ENCODE measurements at regions not wholly inside any gene's neighbourhood (a gene's known extent, or its start where the extent isn't known, plus 50 kb on each side); places are given as distances from the start of the nearest gene placed in this dataset.

DNA sequence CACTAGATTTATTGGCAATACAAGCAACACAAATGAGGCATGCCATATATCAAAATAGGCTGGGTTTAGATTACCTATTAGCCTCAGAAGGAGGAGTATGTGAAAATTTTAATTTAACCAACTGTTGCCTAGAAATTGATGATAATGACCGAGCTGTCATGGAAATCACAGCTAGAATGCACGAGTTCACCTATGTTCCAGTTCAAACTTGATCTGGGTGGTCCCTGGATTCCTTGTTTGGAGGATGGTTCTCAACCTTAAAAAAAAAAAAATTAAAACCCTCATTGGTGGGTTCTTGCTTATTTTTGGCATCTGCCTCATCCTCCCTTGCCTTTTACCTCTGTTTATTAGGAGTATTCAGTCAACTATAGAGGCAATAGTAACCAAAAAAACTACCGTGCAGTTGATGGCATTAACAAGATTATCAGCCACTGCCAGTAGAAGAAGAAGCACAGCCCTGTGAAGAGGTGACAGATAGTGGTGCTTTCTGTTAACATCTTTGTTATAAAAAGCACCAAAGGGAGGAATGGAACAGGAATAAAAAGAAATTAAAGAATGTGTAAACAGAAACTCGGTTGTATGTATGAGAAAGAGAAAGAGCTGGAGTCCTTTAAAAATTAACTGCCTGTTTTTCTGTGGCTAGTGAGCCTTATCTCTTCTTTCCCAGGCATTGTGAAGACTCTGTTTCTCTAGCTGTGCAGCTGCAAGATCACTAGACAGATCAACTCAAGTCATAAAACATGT lies 106.4 kb downstream of the ZNF429 start (continued):
- peak; percentile 63; the same call in 1 of the 2 replicates for TF ChIP-seq NFRKB (IDR thresholded peaks at IDR 0.05; ENCODE audit: low read depth)
- no peak for TF ChIP-seq ZNF436 (CRISPR knock-in tag; IDR thresholded peaks at IDR 0.05)
- no peak for TF ChIP-seq TAF15 (IDR thresholded peaks at IDR 0.05; ENCODE audit: low read depth, low read length)
- no peak for TF ChIP-seq ZNF146 (CRISPR knock-in tag; IDR thresholded peaks at IDR 0.05; ENCODE audit: unreplicated experiment)
- TF ChIP-seq SIX5 (IDR thresholded peaks at IDR 0.05; ENCODE audit: borderline replicate concordance in 1 of 2, insufficient read depth in 1 of 2, low read depth in 1 of 2, low read length in 2 of 2): no peak
- TF ChIP-seq ATF1 (CRISPR knock-in tag; IDR thresholded peaks at IDR 0.05): no peak
- TF ChIP-seq ATF1 (tag; IDR thresholded peaks at IDR 0.05): no peak
- TF ChIP-seq LARP7 (IDR thresholded peaks at IDR 0.05): no peak
- peak; percentile 75; the same call in 1 of the 2 replicates for TF ChIP-seq NCOA1 (IDR thresholded peaks at IDR 0.05; ENCODE audit: low read depth)
- TF ChIP-seq NEUROD1 (IDR thresholded peaks at IDR 0.05; ENCODE audit: borderline replicate concordance, low read depth, low read length, partially characterized antibody): no peak
- TF ChIP-seq NRF1 (conservative IDR thresholded peaks at IDR 0.05 in 1 of 2, IDR thresholded peaks at IDR 0.05 in 1 of 2): no peak
- TF ChIP-seq ZNF589 (CRISPR knock-in tag; IDR thresholded peaks at IDR 0.05; ENCODE audit: low read depth): peak; percentile 74; the same call in 1 of the 2 replicates
- TF ChIP-seq USF1 (CRISPR knock-in tag; IDR thresholded peaks at IDR 0.05): no peak
- no peak for TF ChIP-seq CHD7 (IDR thresholded peaks at IDR 0.05; ENCODE audit: low read depth, low read length)
- TF ChIP-seq ZNF76 (CRISPR knock-in tag; IDR thresholded peaks at IDR 0.05; ENCODE audit: borderline replicate concordance): no peak
- TF ChIP-seq POLR2G (IDR thresholded peaks at IDR 0.05; ENCODE audit: low read depth, low read length): no peak

All from K562 (cell line).